ENCODE measurements at regions not wholly inside any gene's neighbourhood (a gene's known extent, or its start where the extent isn't known, plus 50 kb on each side); places are given as distances from the start of the nearest gene placed in this dataset.

DNA sequence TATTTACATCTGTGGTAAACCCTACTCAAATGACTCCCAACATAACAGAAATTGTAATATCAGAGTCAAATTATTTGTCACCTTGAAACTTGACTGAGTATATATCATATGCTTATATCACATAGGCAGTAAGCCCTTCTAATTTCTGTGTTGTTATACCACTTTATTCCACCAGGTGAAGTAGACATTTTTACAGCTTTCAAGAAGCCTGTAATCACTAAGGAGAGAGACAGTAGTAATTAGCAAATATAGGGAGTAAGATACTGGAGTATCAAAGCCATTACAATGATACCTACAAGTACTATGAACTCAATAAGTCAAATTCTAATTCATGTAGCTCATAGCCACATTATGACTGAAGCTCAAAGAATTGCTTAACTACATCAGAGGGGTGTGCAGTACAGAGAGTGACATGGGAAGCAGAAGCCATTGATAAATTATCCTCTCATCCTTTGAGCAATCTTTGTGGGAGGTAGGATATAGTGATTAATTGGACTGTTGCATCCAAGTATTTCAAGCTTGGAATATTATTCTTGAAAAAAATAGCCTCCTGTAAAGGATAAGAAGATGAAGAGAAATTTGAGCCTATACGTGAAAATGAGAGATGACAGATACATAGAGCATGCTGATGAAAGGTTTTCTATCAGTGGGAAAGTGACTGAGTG lies 1005.9 kb downstream of the ZPLD1 start:
- Mint-ChIP-seq H3K4me3 (no peak overlapping the region), H3K27me3 (no peaks in the 10 kb centered on the region), H3K27ac (no peak overlapping the region), H3K9me3 (peaks cover 29% of the 10 kb centered on the region), H3K36me3 (ENCODE audit: low read depth) (no peaks in the 10 kb centered on the region), H3K4me1 (ENCODE audit: low read depth) (no peaks in the 10 kb centered on the region)
- intact Hi-C loops (cut with micrococcal nuclease), result no loop called here

DNA sequence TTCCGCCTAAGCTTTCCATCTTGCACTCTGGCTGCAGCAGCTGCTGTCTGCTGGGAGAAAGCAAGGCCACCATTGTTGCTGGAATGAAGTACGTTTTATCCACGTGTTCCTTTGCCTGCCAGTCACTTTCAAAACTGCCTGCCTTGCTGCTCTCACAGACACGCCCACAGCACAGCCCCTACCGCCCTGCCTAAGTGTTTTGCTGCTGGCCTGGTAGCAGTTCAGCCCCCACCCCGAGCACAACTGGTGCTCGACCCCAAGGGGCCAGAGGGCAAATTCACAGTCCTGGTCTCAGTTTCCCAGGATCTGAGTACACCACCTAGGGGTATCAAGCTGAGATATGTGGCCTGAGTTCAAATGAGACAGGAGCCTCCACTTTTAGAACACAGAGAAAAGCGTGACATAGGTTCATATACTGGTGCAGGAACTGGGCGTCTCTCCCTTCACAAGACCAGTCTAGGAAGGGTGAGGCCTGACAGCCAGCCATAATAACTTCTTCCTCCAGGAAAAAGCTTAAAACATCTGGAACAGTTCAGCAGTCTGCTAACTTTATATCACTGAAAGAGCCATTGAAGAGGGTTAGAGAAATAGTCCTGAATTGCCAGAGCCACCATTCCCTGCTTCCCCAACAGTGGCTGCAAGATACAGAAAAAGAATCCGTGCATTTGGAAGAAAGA lies 1012.3 kb downstream of the ZPLD1 start:
- H3K27me3 Mint-ChIP-seq, result no peaks in the 10 kb centered on the region
- no peaks in the 10 kb centered on the region for H3K36me3 Mint-ChIP-seq (ENCODE audit: low read depth)
- H3K4me1 Mint-ChIP-seq (ENCODE audit: low read depth), result no peaks in the 10 kb centered on the region
- H3K27ac Mint-ChIP-seq, result no peak overlapping the region
- peaks cover 31% of the 10 kb centered on the region for H3K9me3 Mint-ChIP-seq
- H3K4me3 Mint-ChIP-seq, result no peak overlapping the region
- intact Hi-C loops (cut with micrococcal nuclease), result no loop called here

GRCh38 chr3:103453152-103453551 lies 1018.3 kb downstream of the ZPLD1 start:
- no peaks in the 10 kb centered on the region for H3K4me1 Mint-ChIP-seq (ENCODE audit: low read depth)

GRCh38 chr3:103459815-103460214 lies 1025.0 kb downstream of the ZPLD1 start:
- no peak overlapping the region for H3K4me3 Mint-ChIP-seq
- no peaks in the 10 kb centered on the region for H3K27me3 Mint-ChIP-seq
- no peaks in the 10 kb centered on the region for H3K4me1 Mint-ChIP-seq (ENCODE audit: low read depth)
- intact Hi-C loops (cut with micrococcal nuclease), result no loop called here
- no peak overlapping the region for H3K27ac Mint-ChIP-seq
- no peaks in the 10 kb centered on the region for H3K36me3 Mint-ChIP-seq (ENCODE audit: low read depth)
- H3K9me3 Mint-ChIP-seq, result peaks cover 20% of the 10 kb centered on the region

More at GRCh38 chr3:103453152-103453551, 1018.3 kb downstream of the ZPLD1 start:
- no peak overlapping the region for H3K27ac Mint-ChIP-seq
- H3K4me3 Mint-ChIP-seq, result no peak overlapping the region
- no peaks in the 10 kb centered on the region for H3K36me3 Mint-ChIP-seq (ENCODE audit: low read depth)
- peaks cover 10% of the 10 kb centered on the region for H3K9me3 Mint-ChIP-seq
- intact Hi-C loops (cut with micrococcal nuclease), result no loop called here
- no peaks in the 10 kb centered on the region for H3K27me3 Mint-ChIP-seq

DNA sequence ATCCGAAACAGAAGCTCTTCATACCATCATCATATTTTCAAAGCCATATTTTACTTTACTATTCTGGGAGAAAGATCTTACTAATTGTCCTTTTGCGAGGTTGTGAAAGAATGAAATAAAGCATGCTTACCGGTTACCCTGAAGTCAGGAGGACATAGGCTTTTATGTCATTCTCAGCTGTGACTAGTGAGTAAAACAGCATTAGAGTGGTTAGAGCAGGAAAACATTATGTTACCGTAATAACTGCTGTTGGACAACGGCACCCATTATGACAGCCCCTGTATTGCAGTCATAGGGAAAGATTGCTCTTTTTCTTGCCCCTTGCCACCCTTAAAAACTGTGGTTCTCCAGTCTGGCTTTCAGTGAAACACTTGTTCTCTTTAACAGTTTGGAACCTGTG lies 1035.7 kb downstream of the ZPLD1 start:
- Mint-ChIP-seq H3K27me3 (no peaks in the 10 kb centered on the region), H3K4me3 (no peak overlapping the region), H3K36me3 (ENCODE audit: low read depth) (no peaks in the 10 kb centered on the region), H3K9me3 (peaks cover 5% of the 10 kb centered on the region), H3K4me1 (ENCODE audit: low read depth) (no peaks in the 10 kb centered on the region), H3K27ac (no peak overlapping the region)
- intact Hi-C loops (cut with micrococcal nuclease), result no loop called here

GRCh38 chr3:103494011-103494410 lies 1059.2 kb downstream of the ZPLD1 start:
- H3K4me1 Mint-ChIP-seq (ENCODE audit: low read depth), result no peaks in the 10 kb centered on the region
- no peaks in the 10 kb centered on the region for H3K36me3 Mint-ChIP-seq (ENCODE audit: low read depth)
- H3K9me3 Mint-ChIP-seq, result peaks cover 18% of the 10 kb centered on the region
- H3K27me3 Mint-ChIP-seq, result no peaks in the 10 kb centered on the region
- H3K27ac Mint-ChIP-seq, result no peak overlapping the region
- no peak overlapping the region for H3K4me3 Mint-ChIP-seq
- intact Hi-C loops (cut with micrococcal nuclease), result no loop called here

DNA sequence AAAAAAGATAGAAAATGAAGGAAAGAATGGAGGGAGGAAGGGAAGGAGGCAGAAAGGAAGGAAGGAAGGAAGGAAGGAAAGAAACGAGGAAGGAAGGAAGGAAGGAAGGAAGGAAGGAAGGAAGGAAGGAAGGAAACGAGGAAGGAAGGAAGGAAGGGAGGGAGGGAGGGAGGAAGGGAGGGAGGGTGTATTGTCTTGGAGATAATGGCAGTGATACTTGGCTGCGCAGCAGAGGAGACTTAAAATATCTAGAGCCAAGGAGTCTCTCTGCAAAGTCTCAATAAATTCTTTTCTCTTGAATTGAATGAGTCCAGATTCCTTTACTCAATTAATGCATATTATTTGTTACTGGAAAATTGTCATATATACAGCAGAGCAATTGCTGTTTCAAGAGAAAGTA lies 1059.7 kb downstream of the ZPLD1 start:
- H3K36me3 Mint-ChIP-seq (ENCODE audit: low read depth), result no peaks in the 10 kb centered on the region
- intact Hi-C loops (cut with micrococcal nuclease), result no loop called here
- H3K9me3 Mint-ChIP-seq, result peaks cover 22% of the 10 kb centered on the region

DNA sequence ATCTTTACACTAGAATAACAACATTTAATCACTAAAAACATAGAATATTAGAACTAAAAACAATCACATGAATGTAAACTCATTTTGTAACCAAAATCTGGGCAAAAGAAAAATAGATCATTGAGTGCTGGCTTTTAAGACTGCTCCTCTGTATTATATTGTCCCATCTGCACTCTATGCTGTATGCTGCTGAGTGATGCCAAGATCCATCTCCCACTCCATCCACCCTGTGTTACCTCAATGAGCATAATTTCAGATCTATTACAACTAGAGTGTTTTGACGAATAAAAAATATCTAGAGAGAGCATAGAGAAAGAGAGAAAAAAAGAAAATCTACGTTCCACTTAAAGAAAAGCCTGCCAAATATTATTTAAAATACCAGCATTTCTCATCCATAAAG lies 1060.4 kb downstream of the ZPLD1 start:
- Mint-ChIP-seq H3K4me1 (ENCODE audit: low read depth) (no peaks in the 10 kb centered on the region), H3K4me3 (no peak overlapping the region), H3K36me3 (ENCODE audit: low read depth) (no peaks in the 10 kb centered on the region), H3K27me3 (no peaks in the 10 kb centered on the region), H3K9me3 (peaks cover 28% of the 10 kb centered on the region), H3K27ac (no peak overlapping the region)
- intact Hi-C loops (cut with micrococcal nuclease), result no loop called here

More for the DNA sequence above, 1059.7 kb downstream of the ZPLD1 start:
- Mint-ChIP-seq H3K4me3 (no peak overlapping the region), H3K27me3 (no peaks in the 10 kb centered on the region), H3K27ac (no peak overlapping the region), H3K4me1 (ENCODE audit: low read depth) (no peaks in the 10 kb centered on the region)

GRCh38 chr3:103499132-103499900 lies 1064.5 kb downstream of the ZPLD1 start:
- Mint-ChIP-seq H3K4me3 (no peak overlapping the region), H3K27ac (no peak overlapping the region), H3K9me3 (peaks cover 22% of the 10 kb centered on the region), H3K4me1 (ENCODE audit: low read depth) (no peaks in the 10 kb centered on the region), H3K36me3 (ENCODE audit: low read depth) (no peaks in the 10 kb centered on the region), H3K27me3 (no peaks in the 10 kb centered on the region)
- intact Hi-C loops (cut with micrococcal nuclease), result no loop called here

GRCh38 chr3:103499967-103500366 lies 1065.2 kb downstream of the ZPLD1 start:
- Mint-ChIP-seq H3K27me3 (no peaks in the 10 kb centered on the region), H3K4me1 (ENCODE audit: low read depth) (no peaks in the 10 kb centered on the region), H3K9me3 (peaks cover 17% of the 10 kb centered on the region), H3K4me3 (no peak overlapping the region), H3K27ac (no peak overlapping the region), H3K36me3 (ENCODE audit: low read depth) (no peaks in the 10 kb centered on the region)
- intact Hi-C loops (cut with micrococcal nuclease), result no loop called here

DNA sequence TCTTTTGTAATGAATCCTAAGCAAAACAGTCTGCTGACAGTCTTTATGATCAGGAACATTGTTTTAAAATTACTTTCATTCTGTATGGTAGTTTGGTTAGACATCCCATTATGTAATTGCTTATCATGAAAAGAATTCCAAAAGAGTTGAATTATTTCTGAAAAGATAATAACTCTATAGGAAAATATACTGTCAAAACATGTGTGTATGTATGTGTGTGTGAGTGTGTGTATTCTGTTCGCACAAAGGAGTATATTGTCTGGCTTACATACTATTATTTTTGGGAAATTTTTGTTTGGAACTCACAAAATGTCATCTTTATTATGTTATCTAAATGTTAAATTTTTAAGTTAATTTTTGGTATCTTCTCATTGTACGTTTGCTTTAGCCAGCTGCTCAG lies 1075.9 kb downstream of the ZPLD1 start:
- Mint-ChIP-seq H3K9me3 (peaks cover 28% of the 10 kb centered on the region), H3K36me3 (ENCODE audit: low read depth) (no peaks in the 10 kb centered on the region), H3K27me3 (no peaks in the 10 kb centered on the region), H3K27ac (no peak overlapping the region), H3K4me1 (ENCODE audit: low read depth) (no peaks in the 10 kb centered on the region), H3K4me3 (no peak overlapping the region)
- intact Hi-C loops (cut with micrococcal nuclease), result no loop called here

DNA sequence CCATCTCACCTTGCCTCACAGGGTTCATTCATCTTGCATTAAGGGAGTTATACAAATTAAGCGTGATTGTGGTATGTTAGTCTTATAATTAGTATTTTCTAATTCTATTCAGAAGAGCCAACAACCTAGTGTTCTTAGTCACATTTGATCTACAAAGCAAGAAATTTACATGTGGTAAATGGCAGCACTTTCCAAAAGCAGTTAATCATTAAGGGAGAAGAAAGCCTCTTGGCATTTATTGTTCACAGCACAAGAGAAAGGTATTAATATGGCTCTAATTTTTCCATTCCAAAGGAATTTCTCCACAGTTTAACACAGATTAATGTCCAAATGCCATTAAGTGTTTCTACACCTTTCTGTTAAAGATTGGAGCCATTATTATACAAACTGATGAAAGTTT lies 1077.1 kb downstream of the ZPLD1 start:
- Mint-ChIP-seq H3K9me3 (peaks cover 17% of the 10 kb centered on the region), H3K4me1 (ENCODE audit: low read depth) (no peaks in the 10 kb centered on the region), H3K27ac (no peak overlapping the region), H3K4me3 (no peak overlapping the region), H3K36me3 (ENCODE audit: low read depth) (no peaks in the 10 kb centered on the region), H3K27me3 (no peaks in the 10 kb centered on the region)
- intact Hi-C loops (cut with micrococcal nuclease), result no loop called here

DNA sequence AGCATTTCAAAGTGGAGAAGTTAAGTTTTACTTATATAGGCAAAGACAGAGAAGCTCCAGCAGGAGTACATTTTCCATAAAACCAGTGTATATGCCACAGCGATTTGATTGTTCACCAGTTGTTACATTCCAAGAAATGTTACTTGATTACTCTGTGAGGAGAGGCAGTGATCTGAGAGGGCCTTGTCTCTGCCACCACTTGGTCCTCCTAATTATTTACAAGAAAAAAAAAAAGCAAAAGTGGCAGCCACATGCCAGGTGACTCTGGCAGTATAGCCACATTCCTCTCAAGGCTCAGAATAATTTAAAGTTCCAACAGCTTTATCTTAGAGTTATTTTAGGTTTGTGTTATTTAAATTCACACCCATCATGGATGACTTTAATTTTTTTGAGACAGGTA lies 1077.8 kb downstream of the ZPLD1 start:
- Mint-ChIP-seq H3K27ac (no peak overlapping the region), H3K27me3 (no peaks in the 10 kb centered on the region), H3K4me3 (no peak overlapping the region), H3K36me3 (ENCODE audit: low read depth) (no peaks in the 10 kb centered on the region), H3K4me1 (ENCODE audit: low read depth) (no peaks in the 10 kb centered on the region), H3K9me3 (peaks cover 24% of the 10 kb centered on the region)
- intact Hi-C loops (cut with micrococcal nuclease), result no loop called here

GRCh38 chr3:103513003-103513402 lies 1078.2 kb downstream of the ZPLD1 start:
- no peaks in the 10 kb centered on the region for H3K36me3 Mint-ChIP-seq (ENCODE audit: low read depth)
- H3K4me3 Mint-ChIP-seq, result no peak overlapping the region
- no peak overlapping the region for H3K27ac Mint-ChIP-seq
- intact Hi-C loops (cut with micrococcal nuclease), result no loop called here
- H3K4me1 Mint-ChIP-seq (ENCODE audit: low read depth), result no peaks in the 10 kb centered on the region
- H3K27me3 Mint-ChIP-seq, result no peaks in the 10 kb centered on the region
- H3K9me3 Mint-ChIP-seq, result peaks cover 28% of the 10 kb centered on the region

Data from dendritic cell treated with granulocyte-macrophage colony-stimulating factor and Interleukin-4, amounts not matched to agents 40 ng/mL and 50 ng/mL, for 4 days (primary cell).